Tibial nerve (tissue), 4 donors: ENCODE measurements at regions not wholly inside any gene's neighbourhood (a gene's known extent, or its start where the extent isn't known, plus 50 kb on each side); places are given as distances from the start of the nearest gene placed in this dataset.
"Not testable (repeated sequence)": the region's sequence is repeated elsewhere in the genome, so short reads cannot be mapped to it uniquely, and the experiment has no call there.

Experiments
- DNase-seq, 2 donors: peaks; one replicate each; pipeline ENCODE4 v3.0.0-alpha.2; 2019; ENCODE audit warnings: low spot score in 2 of 2
- H3K27ac ChIP-seq, 4 donors: fragments of 200-600 bp; sonication (generic) in 3 of 4; one replicate each; pipeline ENCODE4 v1.5.1; 2017 to 2019; ENCODE audit warnings: mild to moderate bottlenecking in 1 of 4
- H3K27me3 ChIP-seq, 2 donors: fragments of 200-600 bp; sonication (generic) in 1 of 2; one replicate each; pipeline versions ENCODE4 v1.5.1 to v1.6.0; 2017 to 2019
- H3K36me3 ChIP-seq, 3 donors: fragments of 200-600 bp; sonication (generic); one replicate each; pipeline ENCODE4 v1.5.1; 2018 to 2019
- H3K4me1 ChIP-seq, 4 donors: fragments of 200-600 bp; sonication (generic) in 3 of 4; one replicate each; pipeline ENCODE4 v1.5.1; 2017 to 2019
- H3K4me3 ChIP-seq, 4 donors: fragments of 200-600 bp; sonication (generic) in 3 of 4; one replicate each; pipeline ENCODE4 v1.5.1; 2017 to 2019; ENCODE audit warnings: mild to moderate bottlenecking in 1 of 4, moderate library complexity in 1 of 4
- H3K9me3 ChIP-seq, 4 donors: fragments of 200-600 bp; sonication (generic) in 3 of 4; one replicate each; pipeline ENCODE4 v1.5.1; 2017 to 2019
- CTCF ChIP-seq, 5 experiments: fragments of 200-600 bp in 3 of 5; fragments of 450-650 bp in 2 of 5; sonication (generic) in 3 of 5; IDR thresholded peaks; one replicate each; pipeline ENCODE4 v1.5.1; 2016 to 2019; ENCODE audit warnings: antibody characterized with exemption in 5 of 5, mild to moderate bottlenecking in 3 of 5, moderate library complexity in 2 of 5
- EP300 ChIP-seq, 2 donors: sonication (generic); formaldehyde crosslinking; IDR thresholded peaks; one replicate each; pipeline ENCODE4 v1.6.1; 2017; ENCODE audit warnings: antibody characterized with exemption in 2 of 2, mild to moderate bottlenecking in 1 of 2
- POLR2A ChIP-seq, 2 donors: fragments of 450-650 bp; IDR thresholded peaks; one replicate each; pipeline ENCODE4 v1.6.1; 2017; ENCODE audit warnings: antibody characterized with exemption in 2 of 2, mild to moderate bottlenecking in 2 of 2, moderate library complexity in 2 of 2
- WGBS, 2 donors: methylation state at CpG; one replicate each; pipeline ENCODE4 v1.1.5; 2018; 5-methylcytosine and 5-hydroxymethylcytosine counted together

- TF ChIP-seq CTCF (IDR thresholded peaks at IDR 0.05) (no peak), EP300 (IDR thresholded peaks at IDR 0.05) (no peak), POLR2A (IDR thresholded peaks at IDR 0.05) (no peak)
- Histone ChIP-seq H3K27ac (no peak overlapping the region), H3K4me3 (no peak overlapping the region), H3K36me3 (no peaks in the 10 kb centered on the region), H3K4me1 (peaks cover 0 to 7% (median 0%) of the 10 kb centered on the region in 4 donors), H3K27me3 (no peaks in the 10 kb centered on the region), H3K9me3 (no peaks in the 10 kb centered on the region)
- DNase-seq: no peak
Observed at GRCh38 chr3:164417955-164418354, 660.3 kb downstream of the SI start.

DNA sequence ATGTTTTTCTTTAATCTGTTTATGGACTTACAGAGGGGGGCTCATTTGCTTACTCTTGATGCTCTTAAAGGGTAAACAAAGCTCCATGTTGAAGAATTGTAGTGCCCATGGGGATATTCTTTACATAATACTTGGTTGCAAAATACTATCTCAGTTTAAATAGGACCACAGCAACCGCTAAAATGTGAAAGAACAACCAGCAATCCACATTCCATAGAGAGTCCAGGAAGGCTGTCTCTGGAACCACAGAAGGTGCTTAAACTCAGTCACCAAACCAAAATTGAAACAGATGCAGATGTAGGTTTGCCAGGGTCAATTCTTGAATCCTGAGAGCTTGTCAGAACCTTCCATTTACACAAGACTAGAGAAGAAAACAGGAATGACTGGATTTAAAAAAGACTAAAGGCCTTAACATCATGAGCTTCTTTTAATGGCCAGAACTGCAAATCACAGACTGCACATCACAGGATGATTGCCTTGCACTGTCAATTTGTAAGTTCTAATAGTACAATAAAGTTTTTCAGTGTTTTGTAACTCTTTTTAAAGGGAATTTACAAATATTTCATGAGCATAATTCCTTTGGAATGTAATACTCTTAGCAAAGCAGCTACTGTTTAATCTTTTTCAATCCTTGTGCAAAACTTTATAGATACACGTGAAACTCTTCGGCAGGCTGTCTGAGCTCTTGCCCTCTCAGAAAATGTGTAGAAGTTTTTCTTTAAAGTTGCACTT lies 661.6 kb downstream of the SI start:
- Histone ChIP-seq H3K36me3 (no peaks in the 10 kb centered on the region), H3K27ac (no peak overlapping the region), H3K27me3 (no peaks in the 10 kb centered on the region), H3K4me1 (peaks cover 0 to 7% (median 0%) of the 10 kb centered on the region in 4 donors), H3K4me3 (no peak overlapping the region), H3K9me3 (no peaks in the 10 kb centered on the region)
- no peak for TF ChIP-seq EP300 (IDR thresholded peaks at IDR 0.05)
- TF ChIP-seq CTCF (IDR thresholded peaks at IDR 0.05): no peak
- TF ChIP-seq POLR2A (IDR thresholded peaks at IDR 0.05): no peak
- DNase-seq: no peak
- 36 to 39% methylated on average over 3 of the region's 3 CpGs for WGBS, 2 donors

DNA sequence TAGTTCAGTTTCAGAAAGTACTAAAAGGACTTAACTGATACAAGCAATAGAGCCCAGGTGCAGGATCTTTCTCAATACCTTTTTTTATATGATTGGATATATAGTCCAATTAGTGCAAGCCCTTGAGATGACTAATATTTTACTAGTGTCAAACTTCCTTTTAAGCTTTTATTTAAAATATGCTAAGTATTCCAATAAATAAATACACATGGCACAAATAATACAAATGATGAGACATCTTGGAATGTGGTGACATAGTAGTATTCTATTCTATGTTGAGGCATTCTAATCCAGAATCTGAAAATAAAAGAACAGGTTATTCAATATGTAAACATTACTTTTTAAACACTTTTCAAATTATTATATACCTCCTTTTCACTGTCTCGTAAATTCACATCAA lies 670.0 kb downstream of the SI start:
- Histone ChIP-seq H3K4me3 (no peak overlapping the region), H3K9me3 (no peaks in the 10 kb centered on the region), H3K27me3 (no peaks in the 10 kb centered on the region), H3K4me1 (no peaks in the 10 kb centered on the region), H3K36me3 (no peaks in the 10 kb centered on the region), H3K27ac (no peak overlapping the region)
- no peak for TF ChIP-seq EP300 (IDR thresholded peaks at IDR 0.05)
- TF ChIP-seq CTCF (IDR thresholded peaks at IDR 0.05): no peak
- no peak for DNase-seq
- 93 to 94% methylated on average over 1 of the region's 1 CpG for WGBS, 2 donors

DNA sequence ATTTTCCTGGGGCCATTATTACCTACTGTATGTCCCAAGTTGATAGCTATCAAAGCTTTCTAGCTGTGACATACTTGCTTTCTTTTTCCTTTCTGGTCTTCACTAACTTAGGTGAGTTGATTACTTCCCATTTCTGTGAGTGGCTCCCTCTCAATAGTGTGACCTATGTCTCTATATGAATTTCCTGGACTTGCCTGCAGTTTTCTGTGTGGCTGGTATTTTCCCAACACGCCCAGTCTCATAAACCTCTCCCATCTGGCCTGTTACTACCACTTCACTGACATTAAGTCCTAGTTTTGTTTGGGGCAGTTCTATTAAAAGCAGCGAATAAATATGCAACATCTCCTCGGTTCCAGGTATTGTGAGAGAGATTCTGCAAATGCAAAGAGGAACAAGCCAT lies 671.2 kb downstream of the SI start:
- TF ChIP-seq EP300 (IDR thresholded peaks at IDR 0.05): no peak
- H3K27ac ChIP-seq: no peak overlapping the region
- no peaks in the 10 kb centered on the region for H3K36me3 ChIP-seq
- no peaks in the 10 kb centered on the region for H3K27me3 ChIP-seq
- H3K4me1 ChIP-seq: no peaks in the 10 kb centered on the region
- no peak overlapping the region for H3K4me3 ChIP-seq
- no peak for DNase-seq
- 64 to 77% methylated on average over 3 of the region's 3 CpGs for WGBS, 2 donors
- H3K9me3 ChIP-seq: no peaks in the 10 kb centered on the region

- H3K4me1 ChIP-seq: no peaks in the 10 kb centered on the region
- H3K27ac ChIP-seq: no peak overlapping the region
- no peak for DNase-seq
- WGBS, 2 donors: 74 to 76% methylated on average over 3 of the region's 3 CpGs
- H3K36me3 ChIP-seq: no peaks in the 10 kb centered on the region
- H3K9me3 ChIP-seq: no peaks in the 10 kb centered on the region
- TF ChIP-seq POLR2A (IDR thresholded peaks at IDR 0.05) (no peak), EP300 (IDR thresholded peaks at IDR 0.05) (no peak), CTCF (IDR thresholded peaks at IDR 0.05) (no peak)
- H3K4me3 ChIP-seq: no peak overlapping the region
- H3K27me3 ChIP-seq: no peaks in the 10 kb centered on the region
Observed at GRCh38 chr3:164406281-164406680, 672.0 kb downstream of the SI start.

DNA sequence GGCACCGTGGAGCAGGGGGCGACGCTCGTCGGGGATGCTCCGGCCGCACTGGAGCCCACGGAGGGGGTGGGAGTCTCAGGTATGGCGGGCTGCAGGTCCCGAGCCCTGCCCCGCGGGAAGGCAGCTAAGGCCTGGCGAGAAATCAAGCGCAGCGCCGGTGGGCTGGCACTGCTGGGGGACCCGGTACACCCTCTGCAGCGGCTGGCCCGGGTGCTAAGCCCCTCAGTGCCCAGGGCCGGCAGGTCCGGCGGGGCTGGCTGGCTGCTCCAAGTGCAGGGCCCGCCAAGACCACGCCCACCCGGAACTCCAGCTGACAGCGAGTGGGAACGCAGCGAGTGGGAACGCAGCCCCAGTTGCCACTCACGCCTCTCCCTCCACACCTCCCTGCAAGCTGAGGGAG lies 676.4 kb downstream of the SI start:
- no peaks in the 10 kb centered on the region for H3K36me3 ChIP-seq
- no peaks in the 10 kb centered on the region for H3K27me3 ChIP-seq
- 92 to 100% methylated on average over 7 to 22 of the region's 30 CpGs for WGBS, 2 donors
- no peak overlapping the region for H3K4me3 ChIP-seq
- no peaks in the 10 kb centered on the region for H3K4me1 ChIP-seq
- no peak overlapping the region for H3K27ac ChIP-seq
- no peak for DNase-seq
- TF ChIP-seq POLR2A (IDR thresholded peaks at IDR 0.05): no peak
- TF ChIP-seq EP300 (IDR thresholded peaks at IDR 0.05): no peak
- TF ChIP-seq CTCF (IDR thresholded peaks at IDR 0.05): no peak
- H3K9me3 ChIP-seq: no peaks in the 10 kb centered on the region

DNA sequence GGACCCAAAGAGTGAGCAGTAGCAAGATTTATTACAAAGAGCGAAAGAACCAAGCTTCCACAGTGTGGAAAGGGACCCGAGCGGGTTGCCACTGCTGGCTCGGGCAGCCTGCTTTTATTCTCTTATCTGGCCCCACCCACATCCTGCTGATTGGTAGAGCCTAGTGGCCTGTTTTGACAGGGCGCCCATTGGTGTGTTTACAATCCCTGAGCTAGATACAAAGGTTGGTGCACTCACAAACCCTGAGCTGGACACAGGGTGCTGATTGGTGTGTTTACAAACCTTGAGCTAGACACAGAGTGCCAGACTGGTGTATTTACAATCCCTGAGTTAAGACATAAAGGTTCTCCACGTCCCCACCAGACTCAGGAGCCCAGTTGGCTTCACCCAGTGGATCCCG lies 676.9 kb downstream of the SI start:
- 76 to 90% methylated on average over 6 to 7 of the region's 7 CpGs for WGBS, 2 donors

More for the DNA sequence above, 676.9 kb downstream of the SI start:
- not testable (repeated sequence) for H3K9me3 ChIP-seq, H3K36me3 ChIP-seq, H3K27ac ChIP-seq, H3K27me3 ChIP-seq, DNase-seq, H3K4me3 ChIP-seq, H3K4me1 ChIP-seq
